ENCODE measurements at regions not wholly inside any gene's neighbourhood (a gene's known extent, or its start where the extent isn't known, plus 50 kb on each side); places are given as distances from the start of the nearest gene placed in this dataset.
"Not testable (repeated sequence)": the region's sequence is repeated elsewhere in the genome, so short reads cannot be mapped to it uniquely, and the experiment has no call there.

GRCh38 chrX:142854970-142855369 lies 170.8 kb upstream of the SPANXN4 start:
- TF ChIP-seq CTCF (IDR thresholded peaks at IDR 0.05 in 8 of 11, conservative IDR thresholded peaks at IDR 0.05 in 3 of 11) (no peak), POLR2A (IDR thresholded peaks at IDR 0.05) (no peak), POLR2AphosphoS5 (IDR thresholded peaks at IDR 0.05) (no peak)
- no peak for DNase-seq
- Histone ChIP-seq H3K27me3 (replicated peaks in 1 of 7) (no peaks in the 10 kb centered on the region), H3K4me1 (no peaks in the 10 kb centered on the region), H3K4me3 (no peak overlapping the region), H3K27ac (no peak overlapping the region), H3K9me3 (no peaks in the 10 kb centered on the region), H3K36me3 (no peaks in the 10 kb centered on the region)
- intact Hi-C loops (cut with DNase I; ENCODE audit: low total_unique reads) = no loop called here
- WGBS, 5 donors = 56 to 91% (median 71%) methylated on average over 2 of the region's 2 CpGs

- intact Hi-C loops (cut with DNase I; ENCODE audit: low total_unique reads) = no loop called here
- Histone ChIP-seq H3K4me3 (no peak overlapping the region), H3K36me3 (no peaks in the 10 kb centered on the region), H3K27ac (no peak overlapping the region), H3K4me1 (no peaks in the 10 kb centered on the region), H3K27me3 (replicated peaks in 1 of 7) (no peaks in the 10 kb centered on the region), H3K9me3 (no peaks in the 10 kb centered on the region)
- no peak for TF ChIP-seq POLR2AphosphoS5 (IDR thresholded peaks at IDR 0.05)
- TF ChIP-seq CTCF (IDR thresholded peaks at IDR 0.05 in 8 of 11, conservative IDR thresholded peaks at IDR 0.05 in 3 of 11) = no peak
- WGBS, 5 donors = 74 to 95% (median 92%) methylated on average over 2 of the region's 2 CpGs
- no peak for DNase-seq
Observed at GRCh38 chrX:142860944-142861343, 164.8 kb upstream of the SPANXN4 start.

- no peaks in the 10 kb centered on the region for H3K27me3 ChIP-seq (replicated peaks in 1 of 7)
- no peak for DNase-seq
- H3K4me1 ChIP-seq = no peaks in the 10 kb centered on the region
- no peaks in the 10 kb centered on the region for H3K36me3 ChIP-seq
- no peak overlapping the region for H3K4me3 ChIP-seq
- H3K9me3 ChIP-seq = no peaks in the 10 kb centered on the region
- intact Hi-C loops (cut with DNase I; ENCODE audit: low total_unique reads) = no loop called here
- TF ChIP-seq POLR2AphosphoS5 (IDR thresholded peaks at IDR 0.05) (no peak), CTCF (IDR thresholded peaks at IDR 0.05 in 8 of 11, conservative IDR thresholded peaks at IDR 0.05 in 3 of 11) (no peak), POLR2A (IDR thresholded peaks at IDR 0.05) (no peak)
- WGBS, 5 donors = 63 to 86% (median 75%) methylated on average over 4 of the region's 4 CpGs
- H3K27ac ChIP-seq = no peak overlapping the region
Observed at GRCh38 chrX:142861557-142861956, 164.2 kb upstream of the SPANXN4 start.

- peaks cover 0 to 20% (median 2%) of the 10 kb centered on the region in 8 donors for H3K9me3 ChIP-seq
- H3K4me3 ChIP-seq; H3K36me3 ChIP-seq; H3K27ac ChIP-seq; H3K4me1 ChIP-seq; intact Hi-C loops (cut with DNase I; ENCODE audit: low total_unique reads); H3K27me3 ChIP-seq (replicated peaks in 1 of 7); DNase-seq: not testable (repeated sequence)
- WGBS, 5 donors = 68 to 92% (median 76%) methylated on average over 3 of the region's 3 CpGs
Observed at GRCh38 chrX:142866247-142866646, 159.5 kb upstream of the SPANXN4 start.

GRCh38 chrX:142873214-142873613 lies 152.5 kb upstream of the SPANXN4 start:
- 71 to 91% (median 85%) methylated on average over 1 of the region's 1 CpG for WGBS, 5 donors
- DNase-seq = no peak
- no peaks in the 10 kb centered on the region for H3K27me3 ChIP-seq (replicated peaks in 1 of 7)
- TF ChIP-seq POLR2A (IDR thresholded peaks at IDR 0.05) = no peak
- no peak for TF ChIP-seq CTCF (IDR thresholded peaks at IDR 0.05 in 8 of 11, conservative IDR thresholded peaks at IDR 0.05 in 3 of 11)
- TF ChIP-seq POLR2AphosphoS5 (IDR thresholded peaks at IDR 0.05) = no peak
- H3K9me3 ChIP-seq = peaks cover 0 to 24% (median 2%) of the 10 kb centered on the region in 8 donors
- no peaks in the 10 kb centered on the region for H3K4me1 ChIP-seq
- H3K4me3 ChIP-seq = no peak overlapping the region
- intact Hi-C loops (cut with DNase I; ENCODE audit: low total_unique reads) = no loop called here
- no peaks in the 10 kb centered on the region for H3K36me3 ChIP-seq
- no peak overlapping the region for H3K27ac ChIP-seq

All from spleen (tissue), 11 donors.